HEK293T (cell line): ENCODE measurements at regions not wholly inside any gene's neighbourhood (a gene's known extent, or its start where the extent isn't known, plus 50 kb on each side); places are given as distances from the start of the nearest gene placed in this dataset.

Experiments used
- CTCF ChIA-PET: fragments of 350-600 bp; formaldehyde crosslinking; extraction: SDS; loops from one replicate; lab custom pipeline; 2021; ENCODE audit warnings: antibody characterized with exemption, inconsistent platforms; lab: Yijun Ruan, JAX
- POLR2A ChIA-PET: fragments of 350-600 bp; formaldehyde crosslinking; extraction: SDS; loops from one replicate; lab custom pipeline; 2020; ENCODE audit warnings: antibody characterized with exemption, inconsistent platforms; lab: Yijun Ruan, JAX
- DNase-seq: peaks from one replicate; pipeline ENCODE4 v3.0.0; 2012; ENCODE audit warnings: mixed read lengths; ENCODE audit errors: extremely low spot score
- ARNT ChIP-seq: fragments of 450-650 bp; IDR thresholded peaks from 2 replicates; pipeline ENCODE4 v1.6.1; 2017; ENCODE audit warnings: mild to moderate bottlenecking
- BHLHE40 ChIP-seq: fragments of 450-650 bp; IDR thresholded peaks from 2 replicates; pipeline ENCODE4 v1.6.1; 2016; ENCODE audit warnings: mild to moderate bottlenecking, moderate library complexity, borderline replicate concordance
- CTBP1 ChIP-seq: fragments of 450-650 bp; IDR thresholded peaks from 2 replicates; pipeline ENCODE4 v1.6.1; 2016; ENCODE audit warnings: borderline replicate concordance
- ELF4 ChIP-seq: fragments of 450-650 bp; IDR thresholded peaks from 2 replicates; pipeline ENCODE4 v1.6.1; 2017; ENCODE audit warnings: antibody characterized with exemption
- FOXA1 ChIP-seq: fragments of 450-650 bp; IDR thresholded peaks from 2 replicates; pipeline ENCODE4 v1.6.1; 2016; ENCODE audit warnings: mild to moderate bottlenecking
- FOXK2 ChIP-seq: fragments of 450-650 bp; IDR thresholded peaks from 2 replicates; pipeline ENCODE4 v1.6.1; 2016; ENCODE audit warnings: mild to moderate bottlenecking
- FOXM1 ChIP-seq: fragments of 450-650 bp; IDR thresholded peaks from 2 replicates; pipeline ENCODE4 v1.6.1; 2017; ENCODE audit warnings: mild to moderate bottlenecking, borderline replicate concordance
- HDGF ChIP-seq: fragments of 450-650 bp; IDR thresholded peaks from 2 replicates; pipeline ENCODE4 v1.6.1; 2017; ENCODE audit warnings: antibody characterized with exemption, borderline replicate concordance
- L3MBTL2 ChIP-seq: fragments of 450-650 bp; conservative IDR thresholded peaks from 2 replicates; pipeline ENCODE4 v1.6.1; 2016; ENCODE audit warnings: mild to moderate bottlenecking
- LEF1 ChIP-seq: fragments of 450-650 bp; IDR thresholded peaks from 2 replicates; pipeline ENCODE4 v1.6.1; 2017; ENCODE audit warnings: mild to moderate bottlenecking, borderline replicate concordance
- NFRKB ChIP-seq: fragments of 450-650 bp; IDR thresholded peaks from 2 replicates; pipeline ENCODE4 v1.6.1; 2016; ENCODE audit warnings: mild to moderate bottlenecking, moderate library complexity
- PKNOX1 ChIP-seq: fragments of 450-650 bp; IDR thresholded peaks from 2 replicates; pipeline ENCODE4 v1.6.1; 2016
- SP1 ChIP-seq: fragments of 450-650 bp; IDR thresholded peaks from 2 replicates; pipeline ENCODE4 v1.6.1; 2017
- SUZ12 ChIP-seq: fragments of 450-650 bp; IDR thresholded peaks from 2 replicates; pipeline ENCODE4 v1.6.1; 2016; ENCODE audit warnings: mild to moderate bottlenecking
- TARDBP ChIP-seq: fragments of 450-650 bp; IDR thresholded peaks from 2 replicates; pipeline ENCODE4 v1.6.1; 2016
- ZNF384 ChIP-seq: fragments of 450-650 bp; IDR thresholded peaks from 2 replicates; pipeline ENCODE4 v1.6.1; 2016

- POLR2A ChIA-PET = no interaction called here
- TF ChIP-seq PKNOX1 (no peak), SUZ12 (no peak), ZNF384 (no peak), CTBP1 (no peak), FOXK2 (no peak), HDGF (no peak), ARNT (no peak), FOXM1 (no peak), ELF4 (no peak), SP1 (no peak), BHLHE40 (no peak), FOXA1 (no peak), L3MBTL2 (no peak), TARDBP (no peak), NFRKB (no peak), LEF1 (no peak)
- CTCF ChIA-PET = no interaction called here
- no peak for DNase-seq
These were observed 104.6 kb downstream of the AMY1C start for GRCh38 chr1:103854279-103854678.

- ChIA-PET CTCF (no interaction called here), POLR2A (no interaction called here)
- no peak for TF ChIP-seq CTBP1
- TF ChIP-seq SUZ12 = no peak
- no peak for TF ChIP-seq SP1
- TF ChIP-seq LEF1 = no peak
- TF ChIP-seq FOXM1 = no peak
- TF ChIP-seq TARDBP = no peak
- no peak for TF ChIP-seq ZNF384
- no peak for TF ChIP-seq BHLHE40
- DNase-seq = no peak
These were observed 110.0 kb downstream of the AMY1C start for GRCh38 chr1:103859721-103860120.

- POLR2A ChIA-PET = no interaction called here
- CTCF ChIA-PET = no interaction called here
- no peak for DNase-seq
- TF ChIP-seq TARDBP = no peak
- TF ChIP-seq BHLHE40 = no peak
- TF ChIP-seq SP1 = no peak
- TF ChIP-seq FOXM1 = no peak
- TF ChIP-seq HDGF = no peak
- TF ChIP-seq FOXK2 = no peak
- TF ChIP-seq NFRKB = no peak
- TF ChIP-seq SUZ12 = no peak
- TF ChIP-seq PKNOX1 = no peak
- TF ChIP-seq L3MBTL2 = no peak
- TF ChIP-seq CTBP1 = no peak
- TF ChIP-seq FOXA1 = no peak
- no peak for TF ChIP-seq ARNT
- no peak for TF ChIP-seq ZNF384
- TF ChIP-seq LEF1 = no peak
- TF ChIP-seq ELF4 = no peak
These were observed 149.1 kb downstream of the AMY1C start for GRCh38 chr1:103898576-103899345.

GRCh38 chr1:103900005-103900404, 150.3 kb downstream of the AMY1C start:
- DNase-seq = no peak
- ChIA-PET POLR2A (no interaction called here), CTCF (no interaction called here)
- no peak for TF ChIP-seq ELF4
- TF ChIP-seq ARNT = no peak
- TF ChIP-seq SUZ12 = no peak
- no peak for TF ChIP-seq L3MBTL2
- no peak for TF ChIP-seq TARDBP
- TF ChIP-seq CTBP1 = no peak
- no peak for TF ChIP-seq HDGF
- no peak for TF ChIP-seq NFRKB
- TF ChIP-seq FOXM1 = no peak
- TF ChIP-seq PKNOX1 = no peak
- no peak for TF ChIP-seq FOXK2
- TF ChIP-seq LEF1 = no peak
- no peak for TF ChIP-seq BHLHE40
- TF ChIP-seq SP1 = no peak
- no peak for TF ChIP-seq ZNF384
- no peak for TF ChIP-seq FOXA1

GRCh38 chr1:103901072-103901471, 151.4 kb downstream of the AMY1C start:
- CTCF ChIA-PET = no interaction called here
- no peak for DNase-seq
- no peak for TF ChIP-seq TARDBP
- no peak for TF ChIP-seq FOXK2
- no peak for TF ChIP-seq BHLHE40
- no peak for TF ChIP-seq SUZ12
- TF ChIP-seq SP1 = no peak
- no peak for TF ChIP-seq FOXM1
- TF ChIP-seq NFRKB = no peak
- TF ChIP-seq LEF1 = no peak
- TF ChIP-seq L3MBTL2 = no peak
- no peak for TF ChIP-seq ELF4
- no peak for TF ChIP-seq ARNT
- no peak for TF ChIP-seq CTBP1
- POLR2A ChIA-PET = no interaction called here

- CTCF ChIA-PET = no interaction called here
- POLR2A ChIA-PET = no interaction called here
- no peak for DNase-seq
- TF ChIP-seq NFRKB = no peak
- TF ChIP-seq CTBP1 = no peak
- no peak for TF ChIP-seq LEF1
- no peak for TF ChIP-seq SUZ12
- no peak for TF ChIP-seq FOXM1
- TF ChIP-seq BHLHE40 = no peak
- TF ChIP-seq PKNOX1 = no peak
- no peak for TF ChIP-seq FOXK2
- no peak for TF ChIP-seq ELF4
- no peak for TF ChIP-seq HDGF
- TF ChIP-seq L3MBTL2 = no peak
- no peak for TF ChIP-seq ZNF384
- TF ChIP-seq ARNT = no peak
- no peak for TF ChIP-seq SP1
- TF ChIP-seq FOXA1 = no peak
- no peak for TF ChIP-seq TARDBP
These were observed 155.7 kb downstream of the AMY1C start for GRCh38 chr1:103905363-103905762.
